ENCODE measurements at regions not wholly inside any gene's neighbourhood (a gene's known extent, or its start where the extent isn't known, plus 50 kb on each side); places are given as distances from the start of the nearest gene placed in this dataset.

- H3K27ac Mint-ChIP-seq (ENCODE audit: unreplicated experiment), result no peak overlapping the region
- no peaks in the 10 kb centered on the region for H3K9me3 Mint-ChIP-seq (ENCODE audit: unreplicated experiment)
- H3K4me3 Mint-ChIP-seq (ENCODE audit: unreplicated experiment), result no peak overlapping the region
Observed at GRCh38 chr6:163757520-163757919, 343.0 kb downstream of the QKI start.

DNA sequence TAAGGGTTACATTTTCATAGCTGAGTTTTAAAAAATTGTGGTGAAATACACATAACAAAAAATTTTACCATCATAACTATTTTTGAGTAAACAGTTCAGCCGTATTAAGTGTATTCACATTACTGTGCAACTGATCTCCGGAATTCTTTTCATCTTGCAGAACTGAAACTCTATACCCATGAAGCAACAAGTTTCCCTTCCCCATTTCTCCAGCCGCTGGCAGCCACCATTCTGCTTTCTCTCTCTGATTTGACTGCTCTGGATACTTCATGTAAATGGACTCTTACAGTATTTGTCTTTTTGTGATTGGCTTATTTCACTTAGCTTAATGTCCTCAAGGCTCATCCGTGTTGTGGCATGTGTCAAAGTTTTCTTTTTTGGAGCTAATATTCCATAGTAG, 341.6 kb downstream of the QKI start:
- Mint-ChIP-seq H3K4me1 (ENCODE audit: unreplicated experiment) (peaks cover 5% of the 10 kb centered on the region), H3K4me3 (ENCODE audit: unreplicated experiment) (no peak overlapping the region), H3K27me3 (ENCODE audit: unreplicated experiment) (no peaks in the 10 kb centered on the region), H3K9me3 (ENCODE audit: unreplicated experiment) (no peaks in the 10 kb centered on the region), H3K36me3 (ENCODE audit: unreplicated experiment) (no peaks in the 10 kb centered on the region), H3K27ac (ENCODE audit: unreplicated experiment) (no peak overlapping the region)
- TF ChIP-seq, protein P1, sequence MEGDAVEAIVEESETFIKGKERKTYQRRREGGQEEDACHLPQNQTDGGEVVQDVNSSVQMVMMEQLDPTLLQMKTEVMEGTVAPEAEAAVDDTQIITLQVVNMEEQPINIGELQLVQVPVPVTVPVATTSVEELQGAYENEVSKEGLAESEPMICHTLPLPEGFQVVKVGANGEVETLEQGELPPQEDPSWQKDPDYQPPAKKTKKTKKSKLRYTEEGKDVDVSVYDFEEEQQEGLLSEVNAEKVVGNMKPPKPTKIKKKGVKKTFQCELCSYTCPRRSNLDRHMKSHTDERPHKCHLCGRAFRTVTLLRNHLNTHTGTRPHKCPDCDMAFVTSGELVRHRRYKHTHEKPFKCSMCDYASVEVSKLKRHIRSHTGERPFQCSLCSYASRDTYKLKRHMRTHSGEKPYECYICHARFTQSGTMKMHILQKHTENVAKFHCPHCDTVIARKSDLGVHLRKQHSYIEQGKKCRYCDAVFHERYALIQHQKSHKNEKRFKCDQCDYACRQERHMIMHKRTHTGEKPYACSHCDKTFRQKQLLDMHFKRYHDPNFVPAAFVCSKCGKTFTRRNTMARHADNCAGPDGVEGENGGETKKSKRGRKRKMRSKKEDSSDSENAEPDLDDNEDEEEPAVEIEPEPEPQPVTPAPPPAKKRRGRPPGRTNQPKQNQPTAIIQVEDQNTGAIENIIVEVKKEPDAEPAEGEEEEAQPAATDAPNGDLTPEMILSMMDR (IDR thresholded peaks at IDR 0.05), result no peak
- no peak for DNase-seq (ENCODE audit: extremely low spot score, unreplicated experiment)

More at GRCh38 chr6:163757520-163757919, 343.0 kb downstream of the QKI start:
- Mint-ChIP-seq H3K4me1 (ENCODE audit: unreplicated experiment) (peaks cover 5% of the 10 kb centered on the region), H3K36me3 (ENCODE audit: unreplicated experiment) (no peaks in the 10 kb centered on the region), H3K27me3 (ENCODE audit: unreplicated experiment) (no peaks in the 10 kb centered on the region)
- no peak for DNase-seq (ENCODE audit: extremely low spot score, unreplicated experiment)
- TF ChIP-seq, protein P1 (IDR thresholded peaks at IDR 0.05), result no peak

GRCh38 chr6:163754866-163755265, 340.3 kb downstream of the QKI start:
- no peak for DNase-seq (ENCODE audit: extremely low spot score, unreplicated experiment)
- Mint-ChIP-seq H3K4me1 (ENCODE audit: unreplicated experiment) (no peaks in the 10 kb centered on the region), H3K36me3 (ENCODE audit: unreplicated experiment) (no peaks in the 10 kb centered on the region), H3K4me3 (ENCODE audit: unreplicated experiment) (no peak overlapping the region), H3K9me3 (ENCODE audit: unreplicated experiment) (no peaks in the 10 kb centered on the region), H3K27me3 (ENCODE audit: unreplicated experiment) (no peaks in the 10 kb centered on the region), H3K27ac (ENCODE audit: unreplicated experiment) (no peak overlapping the region)
- TF ChIP-seq, protein P1 (IDR thresholded peaks at IDR 0.05), result no peak

DNA sequence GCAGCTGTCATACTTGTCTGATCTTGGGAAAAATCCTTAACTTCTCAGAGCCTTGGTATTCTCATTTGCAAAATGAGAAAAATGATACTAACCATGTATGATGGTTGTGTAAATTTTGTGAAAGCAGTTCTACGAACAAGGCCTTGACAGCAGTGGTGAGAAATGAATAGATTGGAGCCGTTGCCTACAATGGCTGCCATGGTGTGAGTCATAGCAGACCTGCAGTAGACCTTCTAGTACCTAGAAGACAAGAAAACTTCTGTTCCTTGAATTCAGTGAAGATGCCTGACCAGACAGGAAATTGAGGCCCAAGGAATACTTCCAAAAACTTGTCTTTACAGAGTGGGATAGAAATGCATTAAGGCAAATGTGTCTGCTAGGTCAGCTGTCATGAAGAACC, 338.9 kb downstream of the QKI start:
- TF ChIP-seq, protein P1 (IDR thresholded peaks at IDR 0.05), result no peak
- Mint-ChIP-seq H3K27me3 (ENCODE audit: unreplicated experiment) (no peaks in the 10 kb centered on the region), H3K27ac (ENCODE audit: unreplicated experiment) (no peak overlapping the region), H3K4me3 (ENCODE audit: unreplicated experiment) (no peak overlapping the region), H3K9me3 (ENCODE audit: unreplicated experiment) (no peaks in the 10 kb centered on the region), H3K4me1 (ENCODE audit: unreplicated experiment) (peaks cover 6% of the 10 kb centered on the region), H3K36me3 (ENCODE audit: unreplicated experiment) (no peaks in the 10 kb centered on the region)
- DNase-seq (ENCODE audit: extremely low spot score, unreplicated experiment), result no peak

- H3K27ac Mint-ChIP-seq (ENCODE audit: unreplicated experiment), result no peak overlapping the region
- H3K9me3 Mint-ChIP-seq (ENCODE audit: unreplicated experiment), result no peaks in the 10 kb centered on the region
- no peaks in the 10 kb centered on the region for H3K36me3 Mint-ChIP-seq (ENCODE audit: unreplicated experiment)
- no peak for DNase-seq (ENCODE audit: extremely low spot score, unreplicated experiment)
- H3K27me3 Mint-ChIP-seq (ENCODE audit: unreplicated experiment), result no peaks in the 10 kb centered on the region
- TF ChIP-seq, protein P1 (IDR thresholded peaks at IDR 0.05), result no peak
- peaks cover 6% of the 10 kb centered on the region for H3K4me1 Mint-ChIP-seq (ENCODE audit: unreplicated experiment)
- H3K4me3 Mint-ChIP-seq (ENCODE audit: unreplicated experiment), result no peak overlapping the region
Observed at GRCh38 chr6:163752446-163752845, 337.9 kb downstream of the QKI start.
